Keratinocyte (primary cell): ENCODE measurements at regions not wholly inside any gene's neighbourhood (a gene's known extent, or its start where the extent isn't known, plus 50 kb on each side); places are given as distances from the start of the nearest gene placed in this dataset.

Source experiments
- DNase-seq: peaks from one replicate; pipeline ENCODE4 v3.0.0-alpha.2; 2011; ENCODE audit warnings: low read depth, missing footprints, low spot score
- FAIRE-seq: peaks from 2 replicates; lab custom pipeline; 2011; peaks lifted over from hg19 to GRCh38; lab: Jason Lieb, UNC
- H2AFZ ChIP-seq: 2 replicates; pipeline ENCODE4 v1.6.0; 2012; ENCODE audit warnings: low read length, control low read depth, inconsistent platforms; ENCODE audit not compliant: control insufficient read depth
- H3K27ac ChIP-seq: 2 replicates; pipeline ENCODE4 v1.5.1; 2011; ENCODE audit warnings: low read length; ENCODE audit not compliant: control insufficient read depth, insufficient read depth
- H3K27me3 ChIP-seq: 3 replicates; pipeline ENCODE4 v1.6.0; 2011; ENCODE audit warnings: low read length; ENCODE audit not compliant: control insufficient read depth, insufficient read depth; ENCODE audit errors: extremely low read depth
- H3K36me3 ChIP-seq, 2 experiments: 2 replicates in 1 of 2; 3 replicates in 1 of 2; pipeline ENCODE4 v1.5.1; 2011; ENCODE audit warnings: low read length in 2 of 2, mild to moderate bottlenecking in 1 of 2; ENCODE audit not compliant: control insufficient read depth in 2 of 2, insufficient read depth in 2 of 2; ENCODE audit errors: extremely low read depth in 1 of 2
- H3K4me1 ChIP-seq: 3 replicates; pipeline ENCODE4 v1.5.1; 2011; ENCODE audit warnings: low read length; ENCODE audit not compliant: control insufficient read depth, insufficient read depth; ENCODE audit errors: extremely low read depth
- H3K4me2 ChIP-seq: 3 replicates; pipeline ENCODE4 v1.6.0; 2011; ENCODE audit warnings: low read depth, low read length; ENCODE audit not compliant: control insufficient read depth, insufficient read depth; ENCODE audit errors: extremely low read depth
- H3K4me3 ChIP-seq, 3 experiments: fragments of 200-600 bp in 1 of 3; sonication (generic) in 1 of 3; 2 replicates in 2 of 3; 3 replicates in 1 of 3; pipeline ENCODE4 v1.5.1; 2011 to 2016; ENCODE audit warnings: low read length in 3 of 3, mild to moderate bottlenecking in 3 of 3, control low read depth in 2 of 3, inconsistent platforms in 1 of 3, low read depth in 1 of 3, mixed read lengths in 1 of 3, mixed run types in 1 of 3, moderate library complexity in 1 of 3; ENCODE audit not compliant: control insufficient read depth in 2 of 3, insufficient read depth in 2 of 3; ENCODE audit errors: extremely low read depth in 1 of 3
- H3K79me2 ChIP-seq: 2 replicates; pipeline ENCODE4 v1.6.0; 2012; ENCODE audit warnings: low read length; ENCODE audit not compliant: control insufficient read depth, insufficient read depth
- H3K9ac ChIP-seq: 3 replicates; pipeline ENCODE4 v1.6.0; 2011; ENCODE audit warnings: low read length; ENCODE audit not compliant: control insufficient read depth, insufficient read depth; ENCODE audit errors: extremely low read depth
- H3K9me1 ChIP-seq: 3 replicates; pipeline ENCODE4 v1.6.0; 2011; ENCODE audit warnings: low read length; ENCODE audit not compliant: control insufficient read depth, insufficient read depth; ENCODE audit errors: extremely low read depth
- H3K9me3 ChIP-seq: 2 replicates; pipeline ENCODE4 v1.5.1; 2012; ENCODE audit warnings: low read depth, low read length; ENCODE audit not compliant: control insufficient read depth
- H4K20me1 ChIP-seq: 3 replicates; pipeline ENCODE4 v1.6.0; 2011; ENCODE audit warnings: low read length; ENCODE audit not compliant: control insufficient read depth, insufficient read depth; ENCODE audit errors: extremely low read depth
- EZH2 ChIP-seq: IDR thresholded peaks from one replicate; pipeline ENCODE4 v1.6.1; 2012; ENCODE audit warnings: inconsistent platforms, mild to moderate bottlenecking, low read length, moderate library complexity
- dilution Hi-C: fragments of 300-500 bp; cut with MboI; formaldehyde crosslinking; loops from one replicate; pipeline ENCODE4 v1.7.0; 2020; ENCODE audit warnings: low sequenced_read_pairs; ENCODE audit not compliant: extremely low pct_ligation_motif_present
- TF ChIP-seq, protein P1 (sequence below), 3 experiments: IDR thresholded peaks in 1 of 3; conservative IDR thresholded peaks in 1 of 3; optimal IDR thresholded peaks in 1 of 3; 2 replicates in 2 of 3; 3 replicates in 1 of 3; pipeline versions ENCODE3 to v1.5.1; 2011; ENCODE audit warnings: low read length in 3 of 3, mild to moderate bottlenecking in 3 of 3, moderate library complexity in 2 of 3, control low read depth in 1 of 3, inconsistent platforms in 1 of 3; ENCODE audit not compliant: insufficient read depth in 2 of 3; ENCODE audit errors: extremely low read depth in 1 of 3

DNA sequence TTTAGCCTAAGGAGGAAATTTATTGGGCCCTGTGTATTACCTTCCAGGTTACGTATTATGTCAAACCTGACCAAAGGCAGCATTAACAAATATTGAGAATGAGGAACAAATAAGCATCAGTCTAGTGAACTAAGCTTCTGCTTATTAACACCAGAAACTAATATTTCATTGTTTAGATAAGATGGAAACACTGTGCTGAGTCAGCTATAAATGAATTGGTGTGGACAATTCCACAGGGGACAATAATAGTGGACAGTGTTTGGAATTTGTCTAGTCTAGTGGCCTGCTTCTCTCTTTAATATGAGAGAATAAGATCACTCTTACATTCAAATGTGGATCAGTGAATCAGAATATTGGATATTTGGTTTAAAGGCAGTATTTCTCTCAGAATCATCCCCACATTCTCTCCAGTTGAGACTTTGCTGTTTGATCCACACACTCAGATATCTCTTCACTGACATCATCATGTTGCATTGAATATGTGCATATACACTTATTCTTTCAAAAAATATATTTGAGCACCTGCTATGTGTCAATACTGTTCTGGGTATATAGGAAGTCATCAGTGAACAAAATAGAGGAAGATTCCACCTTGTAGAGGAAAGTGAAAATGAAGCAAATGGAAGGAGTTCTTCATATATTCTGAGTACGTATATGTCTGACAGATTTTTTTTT, 136.3 kb downstream of the DIO2 start:
- H3K36me3 ChIP-seq, result no peaks in the 10 kb centered on the region
- H3K27me3 ChIP-seq, result no peaks in the 10 kb centered on the region
- H3K27ac ChIP-seq, result no peak overlapping the region
- dilution Hi-C loops, result no loop called here
- FAIRE-seq (no peak), DNase-seq (no peak)
- no peaks in the 10 kb centered on the region for H3K4me1 ChIP-seq
- no peaks in the 10 kb centered on the region for H4K20me1 ChIP-seq
- H2AFZ ChIP-seq, result no peak overlapping the region
- no peaks in the 10 kb centered on the region for H3K9me3 ChIP-seq
- H3K9me1 ChIP-seq, result no peaks in the 10 kb centered on the region
- no peak overlapping the region for H3K9ac ChIP-seq
- TF ChIP-seq EZH2, result no peak
- TF ChIP-seq, protein P1, sequence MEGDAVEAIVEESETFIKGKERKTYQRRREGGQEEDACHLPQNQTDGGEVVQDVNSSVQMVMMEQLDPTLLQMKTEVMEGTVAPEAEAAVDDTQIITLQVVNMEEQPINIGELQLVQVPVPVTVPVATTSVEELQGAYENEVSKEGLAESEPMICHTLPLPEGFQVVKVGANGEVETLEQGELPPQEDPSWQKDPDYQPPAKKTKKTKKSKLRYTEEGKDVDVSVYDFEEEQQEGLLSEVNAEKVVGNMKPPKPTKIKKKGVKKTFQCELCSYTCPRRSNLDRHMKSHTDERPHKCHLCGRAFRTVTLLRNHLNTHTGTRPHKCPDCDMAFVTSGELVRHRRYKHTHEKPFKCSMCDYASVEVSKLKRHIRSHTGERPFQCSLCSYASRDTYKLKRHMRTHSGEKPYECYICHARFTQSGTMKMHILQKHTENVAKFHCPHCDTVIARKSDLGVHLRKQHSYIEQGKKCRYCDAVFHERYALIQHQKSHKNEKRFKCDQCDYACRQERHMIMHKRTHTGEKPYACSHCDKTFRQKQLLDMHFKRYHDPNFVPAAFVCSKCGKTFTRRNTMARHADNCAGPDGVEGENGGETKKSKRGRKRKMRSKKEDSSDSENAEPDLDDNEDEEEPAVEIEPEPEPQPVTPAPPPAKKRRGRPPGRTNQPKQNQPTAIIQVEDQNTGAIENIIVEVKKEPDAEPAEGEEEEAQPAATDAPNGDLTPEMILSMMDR (optimal IDR thresholded peaks at IDR 0.05 in 1 of 3, IDR thresholded peaks at IDR 0.05 in 1 of 3, conservative IDR thresholded peaks at IDR 0.05 in 1 of 3; ENCODE audit: extremely low read depth in 1 of 3, insufficient read depth in 2 of 3, low read length in 3 of 3), result no peak
- H3K4me2 ChIP-seq, result no peak overlapping the region
- H3K79me2 ChIP-seq, result no peaks in the 10 kb centered on the region
- H3K4me3 ChIP-seq, result no peak overlapping the region

- H4K20me1 ChIP-seq, result no peaks in the 10 kb centered on the region
- H3K4me1 ChIP-seq, result no peaks in the 10 kb centered on the region
- H3K27me3 ChIP-seq, result no peaks in the 10 kb centered on the region
- no peak overlapping the region for H3K27ac ChIP-seq
- dilution Hi-C loops, result no loop called here
- no peak overlapping the region for H3K9ac ChIP-seq
- no peaks in the 10 kb centered on the region for H3K9me1 ChIP-seq
- no peak overlapping the region for H3K4me2 ChIP-seq
- no peak for FAIRE-seq
- no peak for DNase-seq
- no peaks in the 10 kb centered on the region for H3K36me3 ChIP-seq
- TF ChIP-seq EZH2, result no peak
- TF ChIP-seq, protein P1 (optimal IDR thresholded peaks at IDR 0.05 in 1 of 3, IDR thresholded peaks at IDR 0.05 in 1 of 3, conservative IDR thresholded peaks at IDR 0.05 in 1 of 3; ENCODE audit: extremely low read depth in 1 of 3, insufficient read depth in 2 of 3, low read length in 3 of 3), result no peak
- no peaks in the 10 kb centered on the region for H3K9me3 ChIP-seq
- no peak overlapping the region for H3K4me3 ChIP-seq
- no peak overlapping the region for H2AFZ ChIP-seq
- no peaks in the 10 kb centered on the region for H3K79me2 ChIP-seq
These were observed 152.3 kb downstream of the DIO2 start for GRCh38 chr14:80059041-80059440.
